ENCODE measurements at regions not wholly inside any gene's neighbourhood (a gene's known extent, or its start where the extent isn't known, plus 50 kb on each side); places are given as distances from the start of the nearest gene placed in this dataset.

DNA sequence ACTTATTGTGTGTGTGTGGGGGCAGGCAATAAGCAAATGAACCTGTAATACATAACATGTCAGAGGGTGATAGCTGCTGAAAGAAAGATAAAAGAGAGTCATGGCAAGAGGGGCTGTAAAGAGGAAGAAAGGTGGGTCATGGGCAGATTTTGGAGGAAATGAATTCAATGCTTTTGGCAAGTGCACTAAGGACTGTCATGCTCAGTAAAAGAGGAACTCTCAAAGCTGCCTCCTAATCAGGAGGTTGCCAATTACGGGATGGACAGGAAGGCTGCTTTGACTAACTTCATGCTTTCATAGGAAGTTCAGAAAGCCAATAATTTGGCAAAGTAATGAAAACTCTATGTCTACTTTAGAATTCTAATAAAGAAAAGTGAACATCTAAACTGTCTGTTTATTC, 401.2 kb downstream of the SH2D4B start:
- no peak for TF ChIP-seq EP300 (IDR thresholded peaks at IDR 0.05)
- TF ChIP-seq, protein P1, sequence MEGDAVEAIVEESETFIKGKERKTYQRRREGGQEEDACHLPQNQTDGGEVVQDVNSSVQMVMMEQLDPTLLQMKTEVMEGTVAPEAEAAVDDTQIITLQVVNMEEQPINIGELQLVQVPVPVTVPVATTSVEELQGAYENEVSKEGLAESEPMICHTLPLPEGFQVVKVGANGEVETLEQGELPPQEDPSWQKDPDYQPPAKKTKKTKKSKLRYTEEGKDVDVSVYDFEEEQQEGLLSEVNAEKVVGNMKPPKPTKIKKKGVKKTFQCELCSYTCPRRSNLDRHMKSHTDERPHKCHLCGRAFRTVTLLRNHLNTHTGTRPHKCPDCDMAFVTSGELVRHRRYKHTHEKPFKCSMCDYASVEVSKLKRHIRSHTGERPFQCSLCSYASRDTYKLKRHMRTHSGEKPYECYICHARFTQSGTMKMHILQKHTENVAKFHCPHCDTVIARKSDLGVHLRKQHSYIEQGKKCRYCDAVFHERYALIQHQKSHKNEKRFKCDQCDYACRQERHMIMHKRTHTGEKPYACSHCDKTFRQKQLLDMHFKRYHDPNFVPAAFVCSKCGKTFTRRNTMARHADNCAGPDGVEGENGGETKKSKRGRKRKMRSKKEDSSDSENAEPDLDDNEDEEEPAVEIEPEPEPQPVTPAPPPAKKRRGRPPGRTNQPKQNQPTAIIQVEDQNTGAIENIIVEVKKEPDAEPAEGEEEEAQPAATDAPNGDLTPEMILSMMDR (IDR thresholded peaks at IDR 0.05), result no peak
- no peak for TF ChIP-seq POLR2A (IDR thresholded peaks at IDR 0.05)
- TF ChIP-seq POLR2AphosphoS5 (IDR thresholded peaks at IDR 0.05), result no peak
